GM04503 (cell line): ENCODE measurements at regions not wholly inside any gene's neighbourhood (a gene's known extent, or its start where the extent isn't known, plus 50 kb on each side); places are given as distances from the start of the nearest gene placed in this dataset.

Experiments used
- DNase-seq: peaks from one replicate; pipeline ENCODE4 v3.0.0-alpha.2; 2012; ENCODE audit warnings: low read depth

DNA sequence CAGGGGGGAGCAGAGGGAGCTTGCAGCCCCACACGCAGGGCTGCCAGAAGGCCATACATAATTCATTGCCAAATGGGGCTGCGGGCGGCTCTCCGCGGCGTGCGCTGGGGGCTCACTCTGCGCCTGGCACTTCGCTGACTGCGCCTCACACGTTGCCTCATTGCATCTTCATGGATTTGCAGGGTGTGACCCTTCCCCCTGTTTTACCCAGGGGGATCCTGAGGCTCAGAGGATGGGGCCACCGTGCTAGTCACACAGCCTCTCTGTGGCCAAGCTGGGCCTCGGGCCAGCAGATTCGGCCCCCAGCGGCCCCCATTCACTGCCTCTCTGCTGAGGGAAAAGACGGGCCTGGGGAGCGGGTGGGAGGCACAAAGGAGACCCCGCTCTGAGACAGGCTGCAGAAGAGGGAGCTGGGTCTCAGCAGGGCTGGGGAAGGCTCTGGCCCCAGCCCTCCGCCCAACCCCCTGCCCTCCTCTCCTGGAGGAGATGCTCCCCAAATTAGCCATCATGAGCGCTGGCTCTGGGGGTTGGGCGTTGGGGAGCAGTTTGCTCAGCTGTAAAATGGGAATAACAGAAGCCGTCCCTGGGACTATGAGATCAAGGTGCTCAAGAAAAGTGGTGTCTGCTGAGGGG is 115.5 kb downstream of the C9orf50 start:
- DNase-seq: no peak

DNA sequence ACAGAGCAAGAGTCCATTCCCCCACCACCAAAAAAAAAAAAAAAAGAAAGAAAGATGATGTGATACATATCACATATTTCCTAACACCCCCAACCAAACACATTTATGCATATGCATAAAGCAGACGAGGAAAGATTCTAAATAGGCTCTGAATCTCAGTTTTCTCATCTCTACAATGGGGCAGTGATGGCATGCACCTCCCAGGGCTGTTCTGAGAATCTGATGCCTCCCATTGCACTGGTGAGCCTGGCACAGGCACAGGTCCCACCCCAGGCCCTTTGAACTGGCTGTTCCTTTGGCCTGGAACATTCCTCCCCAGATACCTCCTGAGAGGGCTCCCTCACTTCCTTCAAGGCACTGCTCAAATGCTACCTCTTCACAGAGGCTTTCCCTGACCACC is 116.5 kb downstream of the C9orf50 start:
- no peak for DNase-seq

DNA sequence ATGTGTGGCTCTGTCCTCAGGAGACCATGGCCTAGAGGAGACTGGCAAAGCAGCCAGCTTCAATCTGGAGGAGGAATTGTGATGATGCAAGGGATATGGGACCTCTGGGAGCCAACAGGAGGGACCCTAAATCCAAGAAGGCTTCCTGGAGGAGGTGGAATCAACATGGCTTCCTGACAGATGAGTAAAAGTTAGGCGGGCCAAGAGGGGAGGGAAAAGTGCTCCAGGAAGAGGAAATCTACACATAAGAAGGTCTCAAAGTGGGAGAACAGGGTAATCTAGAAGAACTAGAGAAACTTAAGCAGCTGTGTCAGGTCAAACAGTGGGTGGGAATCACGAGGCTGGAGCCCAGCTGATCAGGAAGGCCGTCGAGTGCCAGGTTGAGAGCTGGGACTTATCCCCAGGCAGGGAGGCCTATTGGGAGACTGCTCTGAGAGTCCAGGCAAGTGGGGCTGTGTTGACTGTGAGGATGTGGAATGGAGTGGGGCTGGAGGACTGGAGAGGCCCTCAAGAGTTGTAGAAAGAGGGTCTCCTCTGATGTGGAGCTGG is 119.1 kb downstream of the C9orf50 start:
- no peak for DNase-seq

DNA sequence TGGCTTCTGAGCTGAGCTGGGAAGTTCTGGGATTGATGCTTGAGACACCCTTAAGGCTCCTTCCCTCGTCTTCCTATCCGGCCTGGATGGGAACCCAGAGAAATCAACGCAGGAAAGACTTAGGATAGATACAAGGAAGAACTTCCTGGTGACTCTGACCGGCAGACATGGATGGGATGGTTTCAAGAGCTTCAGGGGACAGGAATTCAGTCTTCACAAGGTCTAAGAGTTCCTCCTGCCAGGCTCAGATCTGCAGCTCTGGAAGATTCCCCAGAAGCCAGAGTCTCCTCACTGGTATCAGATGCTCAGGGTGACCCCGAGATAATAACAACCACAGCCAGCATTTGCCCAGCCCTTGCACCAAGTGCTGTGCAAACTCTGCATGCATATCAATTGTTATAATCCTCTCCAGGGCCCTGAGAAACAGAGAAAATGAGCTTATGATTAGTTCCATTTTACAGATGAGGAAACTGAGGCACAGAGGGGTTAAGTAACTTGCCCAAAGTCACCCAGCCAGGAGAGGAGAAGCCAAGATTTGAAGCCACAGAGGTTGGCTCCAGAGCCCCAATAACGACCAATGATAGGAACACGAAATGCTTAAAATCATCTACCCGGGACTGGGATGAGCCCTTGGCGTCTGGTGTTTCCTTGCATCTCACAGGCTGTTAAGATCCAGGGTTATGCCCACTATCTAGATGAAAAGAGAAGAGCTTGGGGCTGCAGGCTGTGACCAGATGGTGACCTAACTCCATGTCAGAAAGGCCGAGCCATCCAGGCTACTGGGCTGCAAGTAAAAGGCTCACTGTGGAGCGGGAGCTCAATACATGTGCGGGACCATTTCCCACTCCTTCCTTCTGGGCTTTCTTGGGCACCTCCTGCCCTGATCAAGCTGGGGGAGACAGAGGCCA is 119.8 kb downstream of the C9orf50 start:
- no peak for DNase-seq

DNA sequence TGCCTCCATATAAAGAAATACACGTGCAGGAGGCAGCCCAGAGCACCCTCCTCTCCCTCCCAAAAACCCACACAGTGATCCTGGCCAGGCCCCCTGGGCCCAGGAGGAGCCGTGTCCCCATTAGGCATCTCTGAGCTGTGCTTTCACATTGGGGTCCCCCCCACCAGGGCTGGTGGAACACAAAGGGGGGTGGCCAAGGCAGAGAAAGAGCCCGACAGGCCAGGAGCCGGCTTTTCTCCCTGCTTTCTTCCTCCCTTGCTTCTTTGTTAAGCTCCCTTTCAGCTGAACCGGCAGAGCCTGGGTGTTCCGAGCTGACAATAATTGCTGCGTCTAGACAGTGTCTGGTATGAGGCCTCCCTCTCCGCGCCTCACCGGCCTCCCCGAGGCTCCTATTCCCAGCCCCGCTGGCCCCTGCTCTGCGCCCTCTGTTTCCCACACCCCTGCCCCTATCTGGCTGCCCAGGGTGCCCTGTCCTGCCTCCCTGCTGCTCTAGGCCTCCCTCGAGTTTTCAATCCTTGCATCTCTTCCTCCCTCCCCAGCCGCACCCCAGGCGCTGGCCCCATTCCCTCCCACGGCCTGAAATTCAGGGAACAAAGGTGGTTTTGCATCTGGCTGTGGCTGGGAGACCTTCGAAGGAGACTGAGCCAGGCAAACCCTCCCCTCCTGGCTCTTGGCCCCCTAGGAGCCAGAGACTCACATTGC is 120.6 kb downstream of the C9orf50 start:
- DNase-seq: no peak

DNA sequence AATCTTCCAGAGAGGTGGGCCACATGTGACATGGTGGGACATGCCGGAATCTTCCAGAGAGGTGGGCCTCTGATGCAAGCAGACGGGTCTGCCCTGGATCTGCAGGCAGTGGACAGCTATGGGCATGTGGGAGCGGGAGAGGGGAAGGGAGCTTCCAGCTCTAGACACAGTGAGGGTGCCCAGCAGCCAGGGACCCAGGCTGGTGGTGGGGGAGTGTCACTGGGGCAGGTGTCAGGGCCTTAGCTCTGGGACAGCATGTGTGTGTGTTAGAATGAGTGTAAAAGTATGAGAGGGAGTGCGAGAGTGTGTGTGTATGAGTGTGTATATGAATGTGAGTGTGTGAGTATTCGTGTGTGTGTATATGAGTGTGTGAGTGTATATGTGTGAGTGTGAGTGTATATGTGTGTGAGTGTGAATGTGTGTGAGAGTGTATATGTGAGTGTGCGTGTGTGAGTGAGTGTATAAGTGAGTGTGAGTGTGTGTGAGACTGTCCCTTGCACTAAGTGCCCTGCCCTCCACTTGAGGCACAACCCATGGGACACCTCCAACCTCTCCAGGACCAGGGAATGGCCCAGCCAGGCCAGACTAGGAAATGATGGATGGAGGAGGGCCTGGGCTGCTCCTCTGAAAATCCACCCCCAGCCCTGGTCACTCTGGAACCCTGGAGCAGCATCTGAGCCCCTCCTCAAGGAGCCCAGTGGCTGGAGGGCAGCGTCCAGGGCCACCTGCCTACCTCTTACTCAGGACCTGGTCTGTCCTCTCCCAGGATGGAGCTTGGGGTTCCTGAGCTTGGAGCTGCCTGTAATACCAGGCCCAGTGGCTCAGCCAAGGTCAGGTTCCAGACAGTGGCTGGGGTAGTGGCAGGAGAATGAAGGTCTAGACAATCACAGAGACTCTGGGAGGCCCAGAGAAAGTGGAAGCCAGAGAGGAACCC is 122.2 kb downstream of the C9orf50 start:
- no peak for DNase-seq

DNA sequence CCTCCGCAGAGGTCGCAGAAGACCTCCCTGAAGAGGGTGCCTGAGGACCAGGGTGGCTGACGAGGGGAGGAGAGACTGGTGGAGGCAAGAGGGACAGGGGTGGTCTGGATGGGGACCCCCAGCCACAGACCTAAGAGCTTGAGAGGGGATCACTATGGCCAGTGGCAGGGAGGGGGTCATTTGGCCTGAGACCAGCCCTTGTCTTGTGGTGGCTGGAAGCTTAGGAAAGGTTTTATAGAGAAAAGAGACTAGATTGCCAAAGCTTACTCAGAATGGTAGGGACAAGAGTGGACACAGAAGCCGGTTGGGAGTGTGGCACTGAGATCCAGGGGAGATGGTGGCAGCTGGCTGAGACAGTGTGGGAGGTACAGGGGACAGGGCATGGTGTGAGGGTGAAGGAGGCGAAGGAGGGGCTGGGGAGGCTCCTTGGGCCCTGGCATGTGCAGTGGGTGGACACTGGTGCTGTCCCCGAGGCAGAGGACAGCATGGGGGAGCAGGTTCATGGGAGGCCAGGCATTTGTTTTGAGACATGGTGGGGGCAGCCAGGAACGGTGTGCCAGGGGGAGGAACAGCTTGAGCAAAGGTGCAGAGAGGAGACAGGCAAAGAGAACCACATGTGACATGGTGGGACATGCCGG is 123.0 kb downstream of the C9orf50 start:
- no peak for DNase-seq

DNA sequence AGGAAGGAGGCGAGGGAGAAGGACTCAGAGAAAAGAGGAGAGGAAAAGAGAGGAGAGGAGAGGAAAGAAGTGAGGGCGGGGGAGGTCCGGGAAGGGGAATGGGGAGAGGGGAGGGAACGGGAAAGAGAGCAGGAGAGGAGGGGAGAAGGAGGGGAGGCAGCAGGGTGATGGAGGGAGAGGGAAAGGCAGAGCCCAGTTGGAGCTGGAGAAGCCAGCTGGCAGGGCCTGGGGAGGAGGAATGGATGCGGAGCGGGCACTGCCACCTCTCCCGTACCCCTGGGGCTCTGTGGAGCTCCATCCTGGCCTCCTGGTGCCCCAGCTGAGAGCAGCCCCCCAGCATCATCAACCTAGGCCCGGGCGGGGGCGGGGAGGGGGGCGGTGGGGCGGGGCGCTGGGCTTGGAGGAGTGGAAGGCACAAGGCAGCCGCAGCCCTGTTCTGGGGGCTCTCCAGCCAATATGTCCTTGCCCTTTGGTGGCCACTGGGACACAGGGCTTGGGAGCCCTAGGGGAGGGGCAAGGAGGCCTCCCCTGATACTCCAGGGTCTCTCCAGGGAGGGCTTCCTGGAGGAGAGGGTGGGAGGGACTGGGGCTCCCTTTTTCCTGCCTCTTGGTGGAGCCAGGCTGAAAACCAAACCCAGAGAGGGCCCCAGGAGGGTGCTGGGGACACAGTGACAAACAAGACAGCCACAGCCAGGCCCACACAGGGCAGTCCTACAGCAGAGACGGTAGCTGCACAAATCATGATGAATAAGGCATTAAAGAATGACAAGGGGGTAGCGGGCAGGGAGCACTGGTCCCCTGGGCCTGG is 123.7 kb downstream of the C9orf50 start:
- DNase-seq: no peak

DNA sequence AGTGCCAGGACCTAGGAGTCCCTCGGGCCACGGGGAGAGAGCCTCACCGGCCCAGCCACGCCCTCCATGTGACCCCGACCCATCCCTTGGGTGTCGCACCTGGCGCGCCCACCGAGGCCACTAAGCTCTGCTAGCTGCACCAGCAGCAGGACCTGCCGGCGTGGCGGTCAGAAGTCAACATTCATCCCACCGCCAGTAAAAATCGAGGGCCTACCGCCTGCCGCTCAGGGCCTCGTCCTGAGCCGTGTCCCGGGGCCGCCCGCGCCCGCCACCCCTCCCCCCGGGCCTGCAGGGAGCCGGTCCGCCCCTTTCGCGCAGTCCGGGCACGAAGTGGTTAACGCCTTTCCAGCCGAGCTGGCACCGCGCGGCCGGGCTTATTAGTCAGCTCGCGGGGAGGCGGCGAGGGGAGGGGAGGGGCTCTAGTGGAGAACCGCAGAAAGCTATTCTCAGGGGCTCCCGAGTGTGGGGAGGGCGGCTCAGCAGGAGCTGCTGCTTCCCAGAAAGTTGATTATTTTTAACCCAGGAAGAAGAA is 124.4 kb downstream of the C9orf50 start:
- DNase-seq: no peak

DNA sequence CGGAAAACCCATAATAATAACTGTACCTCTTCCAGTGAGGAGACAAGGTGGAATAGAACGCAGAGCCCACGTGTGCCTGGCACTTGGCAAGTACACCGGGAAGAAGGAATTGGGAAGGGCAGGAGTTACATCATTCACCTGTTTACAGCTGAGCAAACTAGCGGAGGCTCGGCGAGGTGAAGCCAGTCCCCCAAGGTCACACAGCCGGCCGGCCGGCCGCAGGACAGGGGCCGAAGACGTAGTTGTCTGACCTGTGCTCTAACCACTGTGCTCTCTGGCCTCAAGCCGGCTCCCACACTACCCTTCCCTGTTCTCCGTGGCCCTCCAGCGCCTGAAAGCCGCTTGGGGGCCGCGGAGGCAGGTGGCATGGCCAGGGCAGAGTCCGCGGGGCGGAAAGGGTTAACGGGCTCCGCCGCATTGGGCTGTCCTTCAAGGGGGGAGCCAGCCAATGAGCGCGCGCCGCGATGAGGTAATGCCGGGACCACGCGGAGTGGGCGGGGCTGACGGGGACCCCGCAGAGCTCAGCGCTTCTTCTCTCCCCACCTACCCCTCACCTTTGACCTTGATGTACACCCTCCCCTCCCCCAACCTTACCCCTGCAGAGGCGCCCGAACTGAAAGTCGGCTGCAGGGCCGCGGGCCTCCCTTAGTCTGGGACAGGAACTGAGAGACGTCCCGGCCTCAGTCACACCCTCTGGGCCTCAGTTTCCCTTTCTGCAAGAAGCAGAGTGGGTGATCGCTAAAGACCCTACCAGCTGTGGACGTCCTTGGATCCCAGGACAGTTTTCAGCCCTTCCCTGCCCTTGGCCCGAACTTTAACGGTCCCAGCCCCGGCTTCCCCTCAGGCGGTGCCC is 125.1 kb downstream of the C9orf50 start:
- no peak for DNase-seq

DNA sequence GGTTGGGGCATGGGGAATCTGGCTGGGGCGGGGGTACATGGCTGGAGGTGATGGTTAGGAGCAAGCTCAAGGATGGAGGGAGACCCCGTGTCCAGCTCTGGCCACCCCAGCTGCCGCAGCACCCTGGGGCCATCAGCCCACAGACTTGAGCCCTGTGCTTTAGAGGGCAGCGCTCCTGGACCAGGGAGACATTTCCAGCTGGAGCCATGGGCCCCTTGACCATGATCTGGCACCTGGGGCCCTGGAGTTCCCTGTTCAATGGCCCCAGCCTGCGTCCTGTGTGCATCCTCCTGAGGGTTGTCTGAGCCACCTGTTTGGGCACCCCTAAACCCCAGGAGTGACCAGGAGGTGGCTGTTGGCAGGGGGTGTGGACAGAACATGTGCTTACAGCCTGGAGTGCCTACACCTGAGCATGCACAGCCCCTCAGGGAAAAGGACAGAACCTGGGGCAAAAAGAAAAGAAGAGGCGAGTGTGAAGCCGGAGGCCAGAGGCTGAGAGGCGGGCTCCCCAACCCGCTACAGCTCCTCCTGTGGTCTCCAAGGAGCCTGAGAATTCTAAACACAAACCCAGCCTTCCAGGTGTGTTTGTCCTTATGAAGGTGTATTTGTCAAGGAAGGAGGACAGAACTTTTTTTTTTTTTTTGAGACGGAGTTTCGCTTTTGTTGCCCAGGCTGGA is 126.7 kb downstream of the C9orf50 start:
- no peak for DNase-seq

DNA sequence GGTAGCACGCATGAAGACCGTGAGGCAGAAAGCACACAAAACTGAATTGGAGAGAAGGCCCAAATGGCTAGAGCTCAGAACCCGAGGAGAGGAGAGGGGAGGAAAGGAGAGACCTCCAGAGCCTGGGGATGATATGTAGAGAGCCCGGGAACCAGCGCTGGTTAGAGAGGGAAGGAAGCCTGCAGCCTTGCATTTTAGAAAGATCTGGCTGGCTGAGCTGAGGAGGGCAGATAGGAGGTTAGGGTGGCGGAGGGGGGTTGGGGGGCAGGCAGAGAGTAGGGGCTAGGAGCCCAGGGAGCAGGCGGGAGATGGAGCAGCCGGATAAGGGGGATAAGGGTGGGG is 127.2 kb downstream of the C9orf50 start:
- DNase-seq: no peak

DNA sequence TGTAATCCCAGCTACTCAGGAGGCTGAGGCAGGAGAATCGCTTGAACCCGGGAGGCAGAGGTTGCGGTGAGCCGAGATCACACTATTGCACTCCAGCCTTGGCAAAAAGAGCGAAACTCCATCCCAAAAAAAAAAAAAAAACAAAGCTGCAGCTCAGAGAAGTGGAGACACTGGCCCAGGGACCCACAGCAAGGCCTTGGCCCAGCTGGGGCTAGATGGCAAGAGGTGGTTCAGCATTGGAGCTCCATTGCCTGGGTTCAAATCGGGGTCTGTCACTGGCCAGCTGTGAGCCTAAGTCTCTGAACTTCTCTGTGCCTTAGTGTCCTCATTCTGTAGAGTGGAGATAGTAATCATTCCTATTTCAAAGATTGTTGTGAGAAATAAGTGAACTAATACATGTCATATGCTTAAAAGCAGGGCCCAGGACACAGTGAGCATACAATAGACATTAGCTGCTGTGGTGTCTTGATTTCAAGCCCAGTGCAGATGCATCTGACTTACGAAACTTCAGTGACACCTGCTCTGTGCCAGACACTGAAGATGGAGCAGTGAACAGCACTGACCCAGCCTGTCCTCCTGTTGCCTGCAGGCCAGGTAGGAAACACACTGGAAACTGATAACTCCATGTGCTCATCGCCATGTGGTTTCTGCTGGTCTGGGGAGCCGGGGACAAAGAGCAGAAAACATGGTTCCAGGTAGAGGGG is 127.7 kb downstream of the C9orf50 start:
- DNase-seq: no peak

DNA sequence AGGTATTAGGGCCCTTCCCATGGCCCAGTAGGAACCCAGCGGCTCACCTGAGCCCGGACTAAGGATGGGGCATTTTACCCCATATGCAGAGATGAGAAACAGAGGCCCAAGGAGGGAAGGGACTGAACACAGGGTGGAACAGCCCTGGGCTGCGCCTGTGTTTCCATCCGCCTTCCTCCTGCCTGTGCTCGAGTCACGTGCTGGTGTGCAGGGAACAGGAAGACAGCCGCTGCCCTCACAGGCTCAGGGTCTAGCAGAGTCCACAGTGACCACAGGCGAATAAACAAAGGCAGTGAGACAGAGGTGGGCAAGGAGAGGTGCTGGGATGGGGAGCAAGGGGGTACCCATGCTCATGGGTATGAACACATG is 129.4 kb downstream of the C9orf50 start:
- no peak for DNase-seq

DNA sequence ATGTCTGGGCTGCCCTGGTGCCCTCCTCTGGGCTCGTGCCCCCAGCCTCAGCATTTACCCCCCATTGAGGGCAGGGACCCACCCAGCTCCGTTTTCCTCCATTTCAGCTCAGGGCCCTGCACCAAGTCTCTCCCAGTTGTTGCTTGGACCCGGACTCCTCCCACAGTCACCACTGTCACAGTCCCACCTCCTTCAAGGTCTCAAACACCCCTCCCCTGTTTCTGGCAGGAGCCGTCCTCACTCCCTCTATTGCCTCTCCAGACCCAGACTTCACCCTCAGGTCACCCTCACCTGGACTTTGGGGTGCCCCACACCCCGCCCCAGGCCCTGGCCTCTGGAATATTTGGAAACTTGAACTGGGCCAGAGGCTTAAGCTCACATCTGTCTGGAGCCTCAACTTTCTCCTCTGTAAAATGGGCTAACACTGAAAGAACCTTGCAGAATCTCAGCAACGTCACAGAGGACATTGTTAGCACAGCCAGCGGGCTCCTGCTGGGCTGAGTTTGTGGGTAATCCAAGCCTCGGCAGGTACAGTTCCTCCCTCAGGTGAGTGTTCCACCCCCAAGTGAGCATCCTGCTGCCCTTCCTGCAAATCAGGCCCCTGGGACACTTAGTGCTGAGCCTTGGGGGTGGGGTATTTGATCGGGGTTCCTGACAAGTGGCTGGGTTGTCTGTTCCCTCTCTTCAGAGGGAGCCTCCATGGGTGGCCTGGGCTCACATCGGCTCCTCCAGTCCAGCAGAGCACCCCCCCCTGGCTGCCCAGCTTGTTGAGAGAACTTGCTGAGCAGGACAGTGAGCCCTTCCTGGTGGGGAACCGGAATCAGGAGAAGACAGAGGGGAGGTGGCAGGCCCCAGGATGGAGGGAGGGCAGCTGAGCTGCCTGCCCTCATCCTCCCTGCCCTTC is 130.1 kb downstream of the C9orf50 start:
- DNase-seq: no peak

DNA sequence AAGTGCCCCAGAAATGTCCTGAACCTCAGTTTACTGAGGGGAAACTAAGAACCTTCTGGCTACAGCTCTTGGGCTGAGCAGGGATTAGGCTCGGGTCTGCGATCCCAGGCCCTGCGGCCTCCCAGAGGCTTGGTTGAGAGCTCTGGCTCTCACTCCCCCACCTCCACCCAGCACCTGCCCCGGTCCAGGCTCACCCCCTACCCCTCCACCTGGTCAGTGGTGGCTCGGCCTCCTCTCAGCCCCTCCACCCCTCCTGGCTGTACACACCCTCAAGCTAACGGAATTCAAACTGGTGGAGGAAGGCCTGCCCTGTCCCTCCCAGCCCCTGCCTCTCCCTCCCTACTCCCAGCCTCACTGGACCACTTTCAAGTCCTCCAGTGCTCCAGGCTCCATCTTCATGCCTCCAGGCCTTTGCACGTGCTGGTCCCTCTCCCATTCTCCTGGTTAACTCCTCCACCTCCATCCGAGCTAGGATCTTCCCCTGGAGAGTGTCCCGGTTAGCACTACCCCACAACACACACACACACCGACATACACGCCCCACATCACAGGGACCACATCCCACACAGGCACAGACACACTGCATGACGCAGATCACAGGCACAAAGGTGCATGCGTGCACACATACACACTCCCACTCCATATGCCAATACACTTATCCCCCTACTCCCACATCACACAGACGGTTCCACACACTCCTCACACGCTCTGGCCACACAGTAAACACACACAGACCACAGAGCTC is 130.9 kb downstream of the C9orf50 start:
- DNase-seq: no peak
